ENCODE measurements at regions not wholly inside any gene's neighbourhood (a gene's known extent, or its start where the extent isn't known, plus 50 kb on each side); places are given as distances from the start of the nearest gene placed in this dataset.

DNA sequence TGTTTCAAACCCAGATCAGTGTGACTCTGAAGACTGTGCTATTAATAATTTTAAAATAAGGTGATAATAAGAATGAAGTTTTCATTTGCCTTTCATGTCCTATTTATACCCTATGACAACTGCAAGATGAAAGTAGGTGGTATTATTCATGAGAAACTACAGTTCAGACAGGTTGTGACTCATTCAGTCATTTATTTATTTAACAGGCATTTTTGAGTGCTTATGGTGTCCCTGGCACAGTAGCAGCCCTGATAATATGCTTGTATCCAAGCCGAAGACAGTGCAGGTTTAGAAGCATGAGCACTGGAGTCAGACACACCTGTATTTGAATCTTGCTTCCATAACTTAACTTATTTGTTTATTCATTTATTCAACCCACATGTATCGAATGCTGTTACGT, 87.1 kb downstream of the FZD1 start:
- in situ Hi-C loops (cut with MboI; ENCODE audit: low pct_unique_long_range_greater_than_20kb, low sequenced_read_pairs, unreplicated experiment) = no loop called here
- no peak for DNase-seq (ENCODE audit: low spot score)
- TF ChIP-seq, protein P1, sequence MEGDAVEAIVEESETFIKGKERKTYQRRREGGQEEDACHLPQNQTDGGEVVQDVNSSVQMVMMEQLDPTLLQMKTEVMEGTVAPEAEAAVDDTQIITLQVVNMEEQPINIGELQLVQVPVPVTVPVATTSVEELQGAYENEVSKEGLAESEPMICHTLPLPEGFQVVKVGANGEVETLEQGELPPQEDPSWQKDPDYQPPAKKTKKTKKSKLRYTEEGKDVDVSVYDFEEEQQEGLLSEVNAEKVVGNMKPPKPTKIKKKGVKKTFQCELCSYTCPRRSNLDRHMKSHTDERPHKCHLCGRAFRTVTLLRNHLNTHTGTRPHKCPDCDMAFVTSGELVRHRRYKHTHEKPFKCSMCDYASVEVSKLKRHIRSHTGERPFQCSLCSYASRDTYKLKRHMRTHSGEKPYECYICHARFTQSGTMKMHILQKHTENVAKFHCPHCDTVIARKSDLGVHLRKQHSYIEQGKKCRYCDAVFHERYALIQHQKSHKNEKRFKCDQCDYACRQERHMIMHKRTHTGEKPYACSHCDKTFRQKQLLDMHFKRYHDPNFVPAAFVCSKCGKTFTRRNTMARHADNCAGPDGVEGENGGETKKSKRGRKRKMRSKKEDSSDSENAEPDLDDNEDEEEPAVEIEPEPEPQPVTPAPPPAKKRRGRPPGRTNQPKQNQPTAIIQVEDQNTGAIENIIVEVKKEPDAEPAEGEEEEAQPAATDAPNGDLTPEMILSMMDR (IDR thresholded peaks at IDR 0.05; ENCODE audit: extremely low read depth, insufficient read depth, missing control alignments) = no peak

DNA sequence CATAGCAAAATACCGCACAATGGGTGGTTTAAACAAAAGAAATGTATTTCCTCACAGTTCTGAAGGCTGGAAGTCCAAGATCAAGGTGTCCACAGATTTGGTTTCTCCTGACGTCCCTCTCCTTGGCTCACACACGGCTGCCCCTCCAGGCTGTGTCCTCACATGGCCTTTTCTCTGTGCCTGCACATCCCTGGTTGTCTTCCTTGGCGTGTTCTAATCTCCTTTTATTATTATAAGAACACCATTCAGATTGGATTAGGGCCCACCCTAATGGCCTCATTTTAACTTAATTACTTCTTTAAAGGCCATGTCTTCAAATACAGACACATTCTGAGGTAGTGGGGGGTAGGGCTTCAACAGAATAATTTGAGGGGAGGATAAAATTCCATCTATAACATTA, 87.9 kb downstream of the FZD1 start:
- in situ Hi-C loops (cut with MboI; ENCODE audit: low pct_unique_long_range_greater_than_20kb, low sequenced_read_pairs, unreplicated experiment) = no loop called here
- DNase-seq (ENCODE audit: low spot score) = no peak

DNA sequence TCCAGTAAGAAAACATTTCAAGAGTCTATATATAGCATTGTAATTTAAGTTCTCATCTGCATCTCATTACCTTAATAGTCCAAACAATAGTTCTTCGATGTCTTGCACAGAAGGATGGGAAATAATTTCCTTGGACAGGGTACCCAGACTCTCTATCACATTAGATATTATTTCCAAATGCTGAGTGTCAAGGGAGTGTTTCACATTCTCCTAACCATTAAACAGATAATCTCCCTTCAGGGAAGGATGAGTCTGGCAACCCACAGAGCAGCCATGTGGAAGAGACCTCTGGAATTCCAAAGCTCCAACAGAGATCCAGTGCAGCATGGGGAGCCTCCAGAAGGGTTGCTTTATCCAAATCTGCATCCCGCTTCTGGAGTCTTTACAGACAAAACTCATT, 89.6 kb downstream of the FZD1 start:
- TF ChIP-seq, protein P1 (IDR thresholded peaks at IDR 0.05; ENCODE audit: extremely low read depth, insufficient read depth, missing control alignments) = no peak
- DNase-seq (ENCODE audit: low spot score) = no peak
- in situ Hi-C loops (cut with MboI; ENCODE audit: low pct_unique_long_range_greater_than_20kb, low sequenced_read_pairs, unreplicated experiment) = no loop called here

More for the DNA sequence above, 87.9 kb downstream of the FZD1 start:
- TF ChIP-seq, protein P1 (IDR thresholded peaks at IDR 0.05; ENCODE audit: extremely low read depth, insufficient read depth, missing control alignments) = no peak

DNA sequence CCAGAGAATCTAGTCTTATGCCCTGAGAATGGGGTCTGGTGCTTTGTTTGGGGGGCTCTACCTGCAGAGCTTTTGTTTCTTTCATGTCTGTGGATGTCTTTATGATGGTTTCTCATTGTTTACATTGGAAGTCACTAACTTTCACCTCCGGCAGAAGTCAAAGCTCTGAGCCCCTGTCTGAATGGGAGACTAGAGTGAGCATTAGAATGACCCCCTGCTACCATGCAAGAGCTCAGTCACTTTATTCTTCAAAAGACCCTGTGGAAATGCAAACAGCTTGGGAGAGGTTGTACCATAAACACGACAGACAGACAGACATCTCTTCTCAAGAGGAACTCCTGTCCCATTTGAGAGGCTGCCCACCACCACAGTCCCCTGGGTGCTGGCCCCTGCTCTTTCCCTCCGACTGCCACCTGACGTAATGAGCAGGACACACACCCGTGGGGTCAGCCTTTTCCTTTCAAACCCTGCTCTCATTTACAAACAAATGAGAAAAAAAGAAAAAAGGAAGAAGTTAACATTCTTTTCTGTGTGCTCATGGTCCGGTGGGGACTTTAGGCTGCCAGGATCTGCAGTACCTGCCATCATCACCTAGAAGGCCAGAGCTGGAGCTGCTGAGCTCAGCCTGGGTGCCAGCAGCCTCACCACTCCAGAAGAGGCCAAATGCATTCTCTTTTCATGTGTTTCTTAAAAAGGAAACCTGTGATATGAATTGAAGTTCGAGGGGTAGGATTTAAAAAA, 91.6 kb downstream of the FZD1 start:
- TF ChIP-seq, protein P1 (IDR thresholded peaks at IDR 0.05; ENCODE audit: extremely low read depth, insufficient read depth, missing control alignments) = no peak
- no peak for DNase-seq (ENCODE audit: low spot score)
- in situ Hi-C loops (cut with MboI; ENCODE audit: low pct_unique_long_range_greater_than_20kb, low sequenced_read_pairs, unreplicated experiment) = no loop called here

DNA sequence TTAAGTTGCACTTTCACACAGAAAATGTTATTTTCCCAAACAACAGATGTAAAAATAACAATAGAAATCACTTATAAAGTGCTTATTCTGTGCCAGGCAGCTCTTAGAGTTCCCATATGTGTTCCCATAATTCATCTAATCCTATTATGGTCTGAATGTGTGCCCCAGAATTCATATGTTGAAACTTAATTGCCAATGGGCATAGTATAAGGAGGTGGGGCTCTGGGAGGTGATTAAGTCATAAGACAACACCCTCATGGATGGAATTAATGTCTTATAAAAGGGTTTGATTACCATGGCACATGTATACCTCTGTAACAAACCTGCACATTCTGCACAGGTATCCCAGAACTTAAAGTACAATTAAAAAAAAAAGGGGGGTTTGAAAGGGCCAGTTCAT, 92.7 kb downstream of the FZD1 start:
- in situ Hi-C loops (cut with MboI; ENCODE audit: low pct_unique_long_range_greater_than_20kb, low sequenced_read_pairs, unreplicated experiment) = no loop called here
- no peak for DNase-seq (ENCODE audit: low spot score)
- TF ChIP-seq, protein P1 (IDR thresholded peaks at IDR 0.05; ENCODE audit: extremely low read depth, insufficient read depth, missing control alignments) = no peak

DNA sequence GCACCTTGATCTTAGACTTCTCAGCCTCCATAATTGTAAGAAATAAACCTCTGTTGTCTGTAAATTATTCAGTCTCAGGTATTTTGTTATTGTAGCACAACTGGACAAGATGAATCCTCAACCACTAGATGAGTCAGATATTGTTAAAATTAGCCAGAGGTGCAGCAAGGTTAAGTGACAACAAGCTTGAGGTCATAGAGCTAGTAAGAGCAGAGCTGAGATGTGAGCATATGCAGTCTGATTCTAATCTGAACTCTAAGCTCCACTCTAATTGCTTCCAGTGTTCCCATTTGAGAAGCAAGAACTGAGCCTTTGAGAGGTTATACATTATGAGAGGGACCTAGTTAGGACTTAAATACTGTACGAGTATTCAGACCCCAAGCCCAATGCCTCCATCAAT, 93.1 kb downstream of the FZD1 start:
- DNase-seq (ENCODE audit: low spot score) = no peak
- in situ Hi-C loops (cut with MboI; ENCODE audit: low pct_unique_long_range_greater_than_20kb, low sequenced_read_pairs, unreplicated experiment) = no loop called here
- TF ChIP-seq, protein P1 (IDR thresholded peaks at IDR 0.05; ENCODE audit: extremely low read depth, insufficient read depth, missing control alignments) = no peak
